Activated T-helper 1 cell treated with anti-CD3 and anti-CD28 coated beads, Interleukin-2, amount 50 U/mL, for 16 hours (primary cell): ENCODE measurements at regions not wholly inside any gene's neighbourhood (a gene's known extent, or its start where the extent isn't known, plus 50 kb on each side); places are given as distances from the start of the nearest gene placed in this dataset.

Experiments used
- DNase-seq, 2 donors: peaks; one replicate each; pipeline ENCODE4 v3.0.0-alpha.2; 2020; ENCODE audit warnings: low read depth in 1 of 2, low spot score in 1 of 2

- no peak for DNase-seq
Measured at GRCh38 chr1:209409780-209410179, 173.7 kb upstream of the CAMK1G start.

GRCh38 chr1:209411491-209411929 is 172.0 kb upstream of the CAMK1G start:
- no peak for DNase-seq

- DNase-seq: no peak
Measured at GRCh38 chr1:209412036-209412435, 171.5 kb upstream of the CAMK1G start.

GRCh38 chr1:209412566-209412965 is 170.9 kb upstream of the CAMK1G start:
- no peak for DNase-seq

- no peak for DNase-seq
Measured at GRCh38 chr1:209413062-209413461, 170.5 kb upstream of the CAMK1G start.

GRCh38 chr1:209414803-209415329 is 168.6 kb upstream of the CAMK1G start:
- DNase-seq: no peak

- DNase-seq: no peak
Measured at GRCh38 chr1:209416039-209416438, 167.5 kb upstream of the CAMK1G start.

- DNase-seq: no peak
Measured at GRCh38 chr1:209416716-209417115, 166.8 kb upstream of the CAMK1G start.

- DNase-seq: no peak
Measured at GRCh38 chr1:209417761-209418160, 165.8 kb upstream of the CAMK1G start.

- no peak for DNase-seq
Measured at GRCh38 chr1:209420276-209420675, 163.2 kb upstream of the CAMK1G start.

- DNase-seq: no peak
Measured at GRCh38 chr1:209421186-209421585, 162.3 kb upstream of the CAMK1G start.

GRCh38 chr1:209421978-209422680 is 161.4 kb upstream of the CAMK1G start:
- no peak for DNase-seq

GRCh38 chr1:209425959-209426358 is 157.6 kb upstream of the CAMK1G start:
- no peak for DNase-seq

GRCh38 chr1:209427277-209427676 is 156.2 kb upstream of the CAMK1G start:
- DNase-seq: no peak

GRCh38 chr1:209427811-209428210 is 155.7 kb upstream of the CAMK1G start:
- DNase-seq: no peak

- DNase-seq: no peak
Measured at GRCh38 chr1:209428241-209428921, 155.1 kb upstream of the CAMK1G start.

- no peak for DNase-seq
Measured at GRCh38 chr1:209429611-209430010, 153.9 kb upstream of the CAMK1G start.

GRCh38 chr1:209430107-209430506 is 153.4 kb upstream of the CAMK1G start:
- DNase-seq: no peak

- DNase-seq: no peak
Measured at GRCh38 chr1:209430821-209431259, 152.7 kb upstream of the CAMK1G start.

GRCh38 chr1:209431402-209431801 is 152.1 kb upstream of the CAMK1G start:
- no peak for DNase-seq

- no peak for DNase-seq
Measured at GRCh38 chr1:209431813-209432442, 151.6 kb upstream of the CAMK1G start.

GRCh38 chr1:209432443-209432825 is 151.1 kb upstream of the CAMK1G start:
- DNase-seq: no peak
